Mesodermal cell (in vitro differentiated cells): ENCODE measurements at regions not wholly inside any gene's neighbourhood (a gene's known extent, or its start where the extent isn't known, plus 50 kb on each side); places are given as distances from the start of the nearest gene placed in this dataset.

Source experiments
- H3K27ac ChIP-seq: 2 replicates; pipeline ENCODE4 v1.7.0; 2013; ENCODE audit warnings: mild to moderate bottlenecking, low read depth, low read length, moderate library complexity; ENCODE audit not compliant: severe bottlenecking
- H3K36me3 ChIP-seq: 2 replicates; pipeline ENCODE4 v1.7.1; 2013; ENCODE audit warnings: mild to moderate bottlenecking, low read length, moderate library complexity; ENCODE audit not compliant: control insufficient read depth, insufficient read depth
- H3K4me1 ChIP-seq: one replicate; pipeline ENCODE4 v1.7.1; 2013; ENCODE audit warnings: mild to moderate bottlenecking, low read length; ENCODE audit not compliant: insufficient read depth, control insufficient read depth, poor library complexity, severe bottlenecking
- H3K4me3 ChIP-seq: 2 replicates; pipeline ENCODE4 v1.7.0; 2013; ENCODE audit warnings: low read length, control low read depth, mild to moderate bottlenecking; ENCODE audit not compliant: insufficient read depth, poor library complexity, severe bottlenecking; ENCODE audit errors: extremely low read depth
- H3K9me3 ChIP-seq: 2 replicates; pipeline ENCODE4 v1.7.1; 2013; ENCODE audit warnings: mild to moderate bottlenecking, low read length, moderate library complexity; ENCODE audit not compliant: control insufficient read depth
- WGBS, 2 experiments: methylation state at CpG; one replicate each; pipeline ENCODE4 v1.1.5; 2013; ENCODE audit warnings: missing lambda C conversion rate in 2 of 2; ENCODE audit not compliant: insufficient coverage in 2 of 2; 5-methylcytosine and 5-hydroxymethylcytosine counted together

- H3K4me3 ChIP-seq: no peak overlapping the region
- H3K9me3 ChIP-seq: peaks cover 4% of the 10 kb centered on the region
- no peaks in the 10 kb centered on the region for H3K4me1 ChIP-seq
- 63 to 64% methylated on average over 11 of the region's 14 CpGs for WGBS, 2 experiments
- H3K27ac ChIP-seq: no peak overlapping the region
- no peaks in the 10 kb centered on the region for H3K36me3 ChIP-seq
Observed at GRCh38 chr14:48805315-48805714, 780.9 kb downstream of the RPS29 start.

- 77 to 95% methylated on average over 2 to 3 of the region's 5 CpGs for WGBS, 2 experiments
- Histone ChIP-seq H3K4me3 (no peak overlapping the region), H3K36me3 (no peaks in the 10 kb centered on the region), H3K4me1 (peaks cover 9% of the 10 kb centered on the region), H3K27ac (peak overlapping the region; percentile 33), H3K9me3 (peaks cover 3% of the 10 kb centered on the region)
Observed at GRCh38 chr14:48792376-48793024, 793.7 kb downstream of the RPS29 start.

- no CpG with 5 or more reads among the region's 2 CpGs for WGBS, 2 experiments
Observed at GRCh38 chr14:48788771-48789170, 797.4 kb downstream of the RPS29 start.

GRCh38 chr14:48786498-48786897, 799.7 kb downstream of the RPS29 start:
- Histone ChIP-seq H3K4me3 (no peak overlapping the region), H3K9me3 (no peaks in the 10 kb centered on the region), H3K27ac (no peak overlapping the region), H3K36me3 (no peaks in the 10 kb centered on the region), H3K4me1 (no peaks in the 10 kb centered on the region)
- no CpG with 5 or more reads among the region's 2 CpGs for WGBS, 2 experiments

More at GRCh38 chr14:48788771-48789170, 797.4 kb downstream of the RPS29 start:
- Histone ChIP-seq H3K4me3 (no peak overlapping the region), H3K4me1 (peaks cover 9% of the 10 kb centered on the region), H3K36me3 (no peaks in the 10 kb centered on the region), H3K9me3 (peaks cover 3% of the 10 kb centered on the region), H3K27ac (no peak overlapping the region)

- H3K9me3 ChIP-seq: no peaks in the 10 kb centered on the region
- H3K27ac ChIP-seq: no peak overlapping the region
- no peaks in the 10 kb centered on the region for H3K36me3 ChIP-seq
- H3K4me1 ChIP-seq: no peaks in the 10 kb centered on the region
- WGBS, 2 experiments: 67% methylated on average over 1 of the region's 1 CpG; no CpG with 5 or more reads in 1 of the 2 experiments
- no peak overlapping the region for H3K4me3 ChIP-seq
Observed at GRCh38 chr14:48771717-48772116, 814.5 kb downstream of the RPS29 start.

GRCh38 chr14:48751293-48751692, 834.9 kb downstream of the RPS29 start:
- Histone ChIP-seq H3K27ac (no peak overlapping the region), H3K9me3 (no peaks in the 10 kb centered on the region), H3K4me1 (peaks cover 13% of the 10 kb centered on the region), H3K4me3 (no peak overlapping the region), H3K36me3 (no peaks in the 10 kb centered on the region)

- no CpG with 5 or more reads among the region's 2 CpGs for WGBS, 2 experiments
- H3K4me3 ChIP-seq: no peak overlapping the region
- peak overlapping the region; percentile 19 for H3K27ac ChIP-seq
- peaks cover 13% of the 10 kb centered on the region for H3K4me1 ChIP-seq
- no peaks in the 10 kb centered on the region for H3K36me3 ChIP-seq
- no peaks in the 10 kb centered on the region for H3K9me3 ChIP-seq
Observed at GRCh38 chr14:48748151-48748675, 838.0 kb downstream of the RPS29 start.

GRCh38 chr14:48747561-48748089, 838.6 kb downstream of the RPS29 start:
- WGBS, 2 experiments: 87 to 89% methylated on average over 3 of the region's 3 CpGs
- no peak overlapping the region for H3K27ac ChIP-seq

GRCh38 chr14:48744202-48744601, 842.0 kb downstream of the RPS29 start:
- Histone ChIP-seq H3K4me3 (no peak overlapping the region), H3K36me3 (no peaks in the 10 kb centered on the region), H3K4me1 (peaks cover 13% of the 10 kb centered on the region), H3K27ac (no peak overlapping the region), H3K9me3 (no peaks in the 10 kb centered on the region)
- WGBS, 2 experiments: 100% methylated on average over 1 of the region's 2 CpGs; no CpG with 5 or more reads in 1 of the 2 experiments

More at GRCh38 chr14:48747561-48748089, 838.6 kb downstream of the RPS29 start:
- Histone ChIP-seq H3K4me1 (peaks cover 13% of the 10 kb centered on the region), H3K36me3 (no peaks in the 10 kb centered on the region), H3K9me3 (no peaks in the 10 kb centered on the region), H3K4me3 (no peak overlapping the region)

GRCh38 chr14:48738186-48738925, 847.8 kb downstream of the RPS29 start:
- Histone ChIP-seq H3K36me3 (no peaks in the 10 kb centered on the region), H3K4me1 (no peaks in the 10 kb centered on the region), H3K4me3 (no peak overlapping the region), H3K27ac (no peak overlapping the region), H3K9me3 (peaks cover 9% of the 10 kb centered on the region)
- no CpG with 5 or more reads among the region's 1 CpG for WGBS, 2 experiments
